CD4-positive, alpha-beta T cell treated with Interleukin-17A for 4 hours (primary cell): ENCODE measurements at regions not wholly inside any gene's neighbourhood (a gene's known extent, or its start where the extent isn't known, plus 50 kb on each side); places are given as distances from the start of the nearest gene placed in this dataset.

Experiments
- DNase-seq: peaks from one replicate; pipeline ENCODE4 v3.0.0-alpha.2; 2020; ENCODE audit warnings: mixed read lengths

DNA sequence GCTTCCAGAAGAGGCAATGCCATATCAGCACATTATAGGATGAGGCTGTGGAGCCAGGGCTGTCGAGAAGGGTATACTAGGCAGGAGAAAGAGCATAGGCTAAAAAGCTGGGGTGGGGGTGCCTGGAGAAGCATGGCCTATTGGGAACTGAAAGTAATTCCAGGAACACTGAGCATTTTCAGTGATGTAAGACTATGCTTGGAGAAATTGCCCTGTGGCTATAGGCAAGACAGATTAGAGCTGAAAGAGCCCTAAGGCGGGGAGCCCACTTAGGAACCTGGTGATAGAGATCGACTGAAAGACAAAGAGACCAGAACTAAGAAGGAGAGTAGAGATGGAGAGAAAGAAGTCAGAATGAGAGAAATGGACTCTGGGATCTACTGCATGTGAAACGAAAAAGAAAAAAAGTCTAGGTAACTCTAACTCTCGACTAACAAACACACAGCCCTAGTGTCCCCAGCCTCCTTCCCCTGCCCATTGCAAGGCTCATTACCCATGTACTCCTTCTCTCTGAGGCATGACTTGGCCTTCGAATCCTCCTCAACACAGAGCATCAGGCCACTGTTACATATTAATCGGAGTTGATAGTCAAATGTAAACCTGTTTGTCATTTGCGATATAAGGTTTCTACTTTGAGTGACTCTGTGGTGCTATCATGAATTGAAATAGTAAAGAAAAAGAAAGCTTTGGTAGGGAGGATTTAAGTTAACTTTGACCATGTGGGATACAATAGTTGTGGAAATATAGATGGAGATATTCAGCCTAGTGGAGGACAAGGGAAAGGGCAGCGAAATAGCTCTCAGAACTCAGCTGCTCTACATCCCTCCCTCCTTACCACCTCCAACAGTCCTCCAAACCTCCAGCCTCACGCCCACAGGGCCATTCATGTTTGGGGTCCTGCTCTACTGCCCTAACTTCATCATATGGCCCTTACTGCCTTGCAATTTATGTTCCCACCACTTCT is 52.3 kb upstream of the BMAL1 start:
- DNase-seq: no peak

DNA sequence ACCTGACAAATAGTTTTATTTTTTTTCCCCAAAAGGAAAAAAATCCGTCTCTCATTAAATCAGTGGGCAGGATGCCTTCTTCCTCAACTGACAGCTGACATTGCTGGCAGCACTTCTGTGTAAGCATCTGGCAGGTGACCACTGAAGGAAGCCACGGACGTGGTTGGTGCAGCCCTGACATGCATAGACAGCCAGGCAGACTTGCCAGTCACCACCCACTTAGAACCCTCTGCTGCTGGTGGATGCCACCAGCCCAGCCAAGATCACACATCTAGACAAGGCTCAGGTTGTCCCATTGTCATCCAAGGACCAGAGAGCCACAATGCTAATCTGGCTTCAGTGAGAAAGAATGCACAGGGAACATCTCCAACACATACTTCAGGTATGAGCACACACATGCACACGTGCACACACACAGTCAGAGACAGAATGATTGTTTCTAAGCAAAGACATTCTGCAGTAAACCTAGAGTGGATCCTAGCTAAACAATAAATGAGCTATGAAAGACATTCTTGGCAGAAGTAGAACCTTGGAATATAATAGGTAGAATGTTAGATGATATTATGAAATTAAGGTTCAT is 49.8 kb upstream of the BMAL1 start:
- no peak for DNase-seq
